WERI-Rb-1 (cell line): ENCODE measurements at regions not wholly inside any gene's neighbourhood (a gene's known extent, or its start where the extent isn't known, plus 50 kb on each side); places are given as distances from the start of the nearest gene placed in this dataset.

Experiments used
- DNase-seq: peaks from one replicate; pipeline ENCODE4 v3.0.0-alpha.2; 2020
- H3K27ac ChIP-seq: fragments of 250-450 bp; sonication (Bioruptor Pico); 2 replicates; pipeline ENCODE4 v1.5.1; 2020; ENCODE audit warnings: mild to moderate bottlenecking, moderate library complexity
- H3K27me3 ChIP-seq: fragments of 250-450 bp; sonication (Bioruptor Pico); 2 replicates; pipeline ENCODE4 v1.5.1; 2021; ENCODE audit warnings: mild to moderate bottlenecking, low read depth, moderate library complexity; ENCODE audit not compliant: insufficient read depth, severe bottlenecking
- H3K36me3 ChIP-seq: fragments of 250-450 bp; sonication (Bioruptor Pico); 2 replicates; pipeline ENCODE4 v1.5.1; 2020; ENCODE audit warnings: mild to moderate bottlenecking, moderate library complexity
- H3K4me3 ChIP-seq: 2 replicates; pipeline ENCODE4 v1.5.1; 2011; ENCODE audit warnings: low read depth, mild to moderate bottlenecking, control low read depth, low read length
- H3K9me3 ChIP-seq: fragments of 250-450 bp; sonication (Bioruptor Pico); 2 replicates; pipeline ENCODE4 v1.5.1; 2021; ENCODE audit warnings: mild to moderate bottlenecking, moderate library complexity; ENCODE audit not compliant: severe bottlenecking
- CTCF ChIP-seq: IDR thresholded peaks from 2 replicates; pipeline ENCODE4 v1.5.1; 2011; ENCODE audit warnings: low read depth, mild to moderate bottlenecking, control low read depth, inconsistent platforms, low read length

DNA sequence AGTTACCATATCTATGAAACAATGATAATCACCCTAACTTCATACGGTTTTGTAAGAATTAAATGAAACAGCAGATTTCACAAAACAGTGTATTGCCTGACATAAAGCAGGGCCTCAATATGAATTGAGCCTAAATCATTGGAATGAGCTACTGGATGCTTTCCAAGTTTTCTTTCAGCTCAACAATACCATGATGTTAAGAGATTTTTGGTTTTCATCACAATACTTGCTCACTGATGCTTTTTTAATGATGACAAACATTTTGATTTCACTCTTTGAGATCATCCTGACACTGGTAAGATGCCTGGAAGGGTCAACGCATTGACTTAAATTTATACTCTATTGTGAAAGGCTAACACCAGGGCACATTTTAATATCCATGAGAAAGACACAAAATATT lies 377.5 kb downstream of the ZNF521 start:
- Histone ChIP-seq H3K4me3 (no peak overlapping the region), H3K27ac (no peak overlapping the region), H3K9me3 (no peaks in the 10 kb centered on the region), H3K36me3 (no peaks in the 10 kb centered on the region), H3K27me3 (peaks cover 4% of the 10 kb centered on the region)
- no peak for DNase-seq
- TF ChIP-seq CTCF: no peak

GRCh38 chr18:24975496-24976372 lies 376.2 kb downstream of the ZNF521 start:
- Histone ChIP-seq H3K9me3 (no peaks in the 10 kb centered on the region), H3K27ac (no peak overlapping the region), H3K27me3 (peaks cover 4% of the 10 kb centered on the region), H3K36me3 (no peaks in the 10 kb centered on the region), H3K4me3 (no peak overlapping the region)
- no peak for TF ChIP-seq CTCF
- DNase-seq: no peak

DNA sequence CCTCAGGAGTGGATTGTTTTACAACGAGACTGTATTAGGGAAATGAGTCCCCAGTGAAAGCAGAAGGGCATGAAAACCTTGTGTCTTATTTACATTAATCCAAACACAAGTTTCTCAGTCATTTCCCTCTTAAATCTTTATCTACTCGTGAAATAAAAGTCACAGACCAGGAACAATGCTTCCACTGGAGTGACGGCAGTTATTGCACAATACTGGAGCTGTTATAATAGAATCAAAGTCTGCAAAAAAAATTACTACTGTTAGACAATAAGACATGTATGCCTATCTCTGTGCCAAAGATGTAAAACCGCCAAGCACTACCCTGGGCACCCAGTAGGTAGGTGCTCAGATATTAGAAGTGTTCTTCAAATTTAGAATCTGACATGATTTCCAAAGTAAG lies 375.5 kb downstream of the ZNF521 start:
- no peak for DNase-seq
- peaks cover 4% of the 10 kb centered on the region for H3K27me3 ChIP-seq

GRCh38 chr18:24979235-24979634 lies 372.7 kb downstream of the ZNF521 start:
- Histone ChIP-seq H3K27ac (no peak overlapping the region), H3K27me3 (peaks cover 2% of the 10 kb centered on the region), H3K9me3 (no peaks in the 10 kb centered on the region), H3K4me3 (no peak overlapping the region), H3K36me3 (no peaks in the 10 kb centered on the region)
- DNase-seq: no peak
- TF ChIP-seq CTCF: no peak

More for the DNA sequence above, 375.5 kb downstream of the ZNF521 start:
- no peak for TF ChIP-seq CTCF
- Histone ChIP-seq H3K9me3 (no peaks in the 10 kb centered on the region), H3K4me3 (no peak overlapping the region), H3K27ac (no peak overlapping the region), H3K36me3 (no peaks in the 10 kb centered on the region)

DNA sequence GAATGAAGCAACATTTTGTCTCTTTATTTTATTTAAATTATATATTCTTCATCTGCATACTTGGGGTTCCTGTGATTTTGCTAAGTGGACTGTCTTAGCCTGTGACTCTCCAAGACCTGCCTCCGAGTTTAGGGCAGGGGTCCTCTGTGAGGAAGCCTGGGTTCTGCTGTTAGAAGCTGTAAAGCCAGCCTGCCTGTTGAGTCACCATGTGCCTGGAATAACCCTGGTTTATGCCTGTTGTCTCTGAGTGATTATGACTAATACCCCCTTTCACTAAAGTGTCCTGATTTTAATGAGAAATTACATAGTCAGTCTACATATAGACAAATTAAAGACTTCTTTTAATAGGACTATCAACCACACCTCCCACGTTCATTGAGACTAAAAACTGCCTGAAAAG lies 369.1 kb downstream of the ZNF521 start:
- no peak for DNase-seq
- H3K27me3 ChIP-seq: peaks cover 10% of the 10 kb centered on the region
- H3K9me3 ChIP-seq: no peaks in the 10 kb centered on the region
- H3K27ac ChIP-seq: no peak overlapping the region
- no peaks in the 10 kb centered on the region for H3K36me3 ChIP-seq
- no peak overlapping the region for H3K4me3 ChIP-seq
- TF ChIP-seq CTCF: no peak
